ENCODE measurements at regions not wholly inside any gene's neighbourhood (a gene's known extent, or its start where the extent isn't known, plus 50 kb on each side); places are given as distances from the start of the nearest gene placed in this dataset.
A peak's percentile ranks its signal among the peaks of the same experiment; 100 is the strongest.

DNA sequence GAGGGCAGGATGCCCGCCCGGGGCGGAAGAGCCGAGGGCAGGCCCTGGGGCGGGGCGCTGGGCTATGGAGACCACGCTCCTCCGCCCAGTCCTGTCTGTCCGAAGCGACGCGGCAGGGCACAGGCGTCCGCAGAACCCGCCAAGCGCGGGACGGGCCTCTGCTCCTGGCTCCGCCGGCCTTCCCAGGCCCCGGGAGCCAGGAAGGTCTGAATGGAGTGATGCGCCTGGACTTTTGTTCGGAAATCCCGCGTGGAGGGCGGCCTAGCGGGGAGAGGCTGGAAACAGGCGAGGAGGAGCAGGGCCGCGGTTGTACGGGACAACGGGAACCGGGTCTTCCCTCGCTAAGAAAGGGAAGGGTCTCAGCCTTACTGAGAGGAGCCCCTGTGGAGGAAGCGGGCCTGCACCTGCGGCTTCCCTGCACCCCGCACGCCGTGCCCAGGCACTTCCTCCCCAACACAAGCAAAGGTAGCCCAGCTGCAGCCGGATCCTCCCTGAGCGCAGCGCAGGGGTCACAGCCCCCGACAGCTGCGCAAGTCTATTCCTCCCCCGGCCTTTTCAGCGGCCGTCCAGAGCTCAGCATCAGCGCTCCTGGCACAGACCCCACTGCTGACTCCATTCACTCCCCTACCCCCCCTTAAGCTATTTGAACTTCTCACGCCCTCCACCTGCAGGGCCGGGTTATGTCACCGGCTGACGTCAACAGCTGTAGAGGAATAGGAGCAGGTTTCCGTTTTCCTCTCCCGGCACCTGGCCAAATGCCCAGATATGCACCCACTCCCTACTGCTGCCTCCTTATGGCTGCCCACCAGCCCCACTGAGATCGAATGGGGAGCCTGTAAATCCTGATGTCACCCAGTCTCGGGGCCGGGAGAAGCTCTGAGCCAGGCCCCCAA lies 143.2 kb upstream of the RET start:
- Histone ChIP-seq H3K4me1 (ENCODE audit: control extremely low read depth in 1 of 4, control insufficient read depth in 4 of 4, insufficient read depth in 4 of 4, low read length in 3 of 4) (peaks cover 0 to 25% (median 19%) of the 10 kb centered on the region in 4 experiments), H3K27me3 (replicated peaks in 2 of 5; ENCODE audit: control insufficient read depth in 4 of 5, insufficient read depth in 5 of 5, low read length in 4 of 5) (peaks cover 0 to 20% (median 13%) of the 10 kb centered on the region in 5 experiments), H3K36me3 (ENCODE audit: control insufficient read depth in 4 of 4, insufficient read depth in 4 of 4, low read length in 3 of 4) (no peaks in the 10 kb centered on the region), H3K4me3 (ENCODE audit: control insufficient read depth in 1 of 7, extremely low read depth in 1 of 7, insufficient read depth in 4 of 7, low read depth in 2 of 7, low read length in 6 of 7) (peak overlapping the region in 6 of 7 experiments; percentile 25 to 73 (median 56)), H3K9me3 (ENCODE audit: control extremely low read depth in 1 of 5, control insufficient read depth in 4 of 5, insufficient read depth in 2 of 5, low read depth in 1 of 5, low read length in 4 of 5) (no peaks in the 10 kb centered on the region), H3K27ac (ENCODE audit: insufficient read depth in 1 of 2, low read depth in 1 of 2, low read length in 2 of 2, poor library complexity in 1 of 2, severe bottlenecking in 2 of 2) (no peak overlapping the region)
- DNase-seq = peak; percentile 94 to 95 (median 94)
- WGBS (ENCODE audit: insufficient coverage) = 4% methylated on average over 46 of the region's 57 CpGs
- ChIA-PET CTCF (interaction anchor here (0.7 to 1.6 kb wide), 4 partner anchors 14 to 169 kb away, joined by 3 to 5 read pairs (median 3); no protein-coding TSS in a partner anchor), POLR2A (no interaction called here)

DNA sequence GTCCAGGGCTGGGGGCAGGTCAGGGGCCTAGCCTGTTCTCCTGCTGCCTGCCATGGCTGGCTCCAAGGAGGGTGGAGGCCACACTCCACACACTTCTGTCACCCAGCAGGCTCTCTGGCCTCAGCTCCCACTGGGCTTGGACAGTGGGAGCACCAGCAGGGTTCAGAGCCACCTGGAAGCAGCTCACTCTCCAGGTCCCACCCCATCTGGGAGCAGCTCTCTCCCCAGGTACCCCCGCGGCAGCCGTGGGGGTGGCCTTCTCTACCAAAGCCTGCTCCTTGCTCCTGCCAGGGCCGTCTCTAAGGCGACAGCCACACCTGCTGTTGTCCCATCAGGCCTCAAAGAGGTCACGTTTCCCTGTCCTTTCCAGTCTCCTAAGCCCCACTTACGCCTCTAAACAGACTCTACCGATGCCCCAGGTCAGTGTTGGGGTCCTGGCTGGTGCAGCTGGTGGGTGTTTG lies 142.5 kb upstream of the RET start:
- ChIA-PET CTCF (interaction anchor here (0.7 to 1.6 kb wide), 4 partner anchors 14 to 168 kb away, joined by 3 to 5 read pairs (median 3); no protein-coding TSS in a partner anchor), POLR2A (no interaction called here)
- Histone ChIP-seq H3K4me1 (ENCODE audit: control extremely low read depth in 1 of 4, control insufficient read depth in 4 of 4, insufficient read depth in 4 of 4, low read length in 3 of 4) (peaks cover 0 to 25% (median 19%) of the 10 kb centered on the region in 4 experiments), H3K36me3 (ENCODE audit: control insufficient read depth in 4 of 4, insufficient read depth in 4 of 4, low read length in 3 of 4) (no peaks in the 10 kb centered on the region), H3K27me3 (replicated peaks in 2 of 5; ENCODE audit: control insufficient read depth in 4 of 5, insufficient read depth in 5 of 5, low read length in 4 of 5) (peaks cover 0 to 20% (median 13%) of the 10 kb centered on the region in 5 experiments), H3K4me3 (ENCODE audit: control insufficient read depth in 1 of 7, extremely low read depth in 1 of 7, insufficient read depth in 4 of 7, low read depth in 2 of 7, low read length in 6 of 7) (no peak overlapping the region), H3K27ac (ENCODE audit: insufficient read depth in 1 of 2, low read depth in 1 of 2, low read length in 2 of 2, poor library complexity in 1 of 2, severe bottlenecking in 2 of 2) (no peak overlapping the region), H3K9me3 (ENCODE audit: control extremely low read depth in 1 of 5, control insufficient read depth in 4 of 5, insufficient read depth in 2 of 5, low read depth in 1 of 5, low read length in 4 of 5) (no peaks in the 10 kb centered on the region)
- 95% methylated on average over 8 of the region's 8 CpGs for WGBS (ENCODE audit: insufficient coverage)
- DNase-seq = no peak

DNA sequence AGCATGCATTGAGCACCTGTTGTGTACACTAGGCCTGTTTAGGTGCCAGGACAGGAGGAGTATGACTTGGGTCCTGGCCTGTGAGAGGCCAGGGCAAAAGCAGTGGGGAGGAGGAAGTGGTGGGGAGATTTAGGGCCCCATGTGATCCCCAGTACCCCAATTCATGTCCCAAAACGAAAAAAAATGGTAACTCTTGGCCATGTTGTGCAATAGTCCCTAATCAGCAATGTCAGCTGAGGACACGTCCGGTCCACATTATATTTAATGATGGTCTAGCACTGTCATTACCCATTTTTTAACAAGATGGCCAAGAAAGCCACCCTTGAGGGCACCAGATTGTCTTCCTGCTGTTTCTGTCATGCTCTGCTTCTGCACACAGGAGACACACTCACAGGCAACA lies 142.0 kb upstream of the RET start:
- Histone ChIP-seq H3K9me3 (ENCODE audit: control extremely low read depth in 1 of 5, control insufficient read depth in 4 of 5, insufficient read depth in 2 of 5, low read depth in 1 of 5, low read length in 4 of 5) (no peaks in the 10 kb centered on the region), H3K27ac (ENCODE audit: insufficient read depth in 1 of 2, low read depth in 1 of 2, low read length in 2 of 2, poor library complexity in 1 of 2, severe bottlenecking in 2 of 2) (no peak overlapping the region), H3K4me3 (ENCODE audit: control insufficient read depth in 1 of 7, extremely low read depth in 1 of 7, insufficient read depth in 4 of 7, low read depth in 2 of 7, low read length in 6 of 7) (no peak overlapping the region), H3K36me3 (ENCODE audit: control insufficient read depth in 4 of 4, insufficient read depth in 4 of 4, low read length in 3 of 4) (no peaks in the 10 kb centered on the region), H3K27me3 (replicated peaks in 2 of 5; ENCODE audit: control insufficient read depth in 4 of 5, insufficient read depth in 5 of 5, low read length in 4 of 5) (peaks cover 0 to 20% (median 13%) of the 10 kb centered on the region in 5 experiments), H3K4me1 (ENCODE audit: control extremely low read depth in 1 of 4, control insufficient read depth in 4 of 4, insufficient read depth in 4 of 4, low read length in 3 of 4) (peaks cover 0 to 25% (median 19%) of the 10 kb centered on the region in 4 experiments)
- 92% methylated on average over 3 of the region's 3 CpGs for WGBS (ENCODE audit: insufficient coverage)
- POLR2A ChIA-PET = no interaction called here
- peak in 1 of 3 donors; percentile 24 for DNase-seq
- CTCF ChIA-PET = interaction anchor here (1.2 to 1.6 kb wide), 2 partner anchors 13 to 168 kb away, joined by 3 to 5 read pairs; no protein-coding TSS in a partner anchor

DNA sequence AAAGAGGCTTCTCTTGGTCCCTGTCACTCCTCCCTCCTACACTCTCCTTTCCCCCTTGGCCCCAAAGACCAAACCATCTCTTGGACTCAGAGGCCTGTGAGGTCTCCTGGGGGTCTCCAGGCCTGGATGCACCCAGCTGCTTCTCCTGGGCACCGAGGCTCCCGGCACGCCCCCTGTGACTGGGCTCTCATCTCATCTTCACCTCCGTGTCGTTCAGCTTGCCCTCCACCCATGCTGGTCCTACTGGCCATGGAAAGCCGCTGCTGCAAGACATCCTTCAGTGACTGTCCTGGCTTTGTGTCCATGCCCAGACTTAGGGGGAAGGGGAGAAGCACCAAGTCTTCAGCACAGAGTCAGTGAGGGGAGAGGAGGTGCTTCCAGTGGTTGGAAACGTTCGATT lies 141.4 kb upstream of the RET start:
- no peak for DNase-seq
- CTCF ChIA-PET = interaction anchor here (1.5 kb wide), 1 partner anchor 65 kb away, joined by 3 read pairs; no protein-coding TSS in a partner anchor
- Histone ChIP-seq H3K27me3 (replicated peaks in 2 of 5; ENCODE audit: control insufficient read depth in 4 of 5, insufficient read depth in 5 of 5, low read length in 4 of 5) (peaks cover 0 to 20% (median 13%) of the 10 kb centered on the region in 5 experiments), H3K4me3 (ENCODE audit: control insufficient read depth in 1 of 7, extremely low read depth in 1 of 7, insufficient read depth in 4 of 7, low read depth in 2 of 7, low read length in 6 of 7) (no peak overlapping the region), H3K27ac (ENCODE audit: insufficient read depth in 1 of 2, low read depth in 1 of 2, low read length in 2 of 2, poor library complexity in 1 of 2, severe bottlenecking in 2 of 2) (no peak overlapping the region), H3K4me1 (ENCODE audit: control extremely low read depth in 1 of 4, control insufficient read depth in 4 of 4, insufficient read depth in 4 of 4, low read length in 3 of 4) (peaks cover 0 to 27% (median 20%) of the 10 kb centered on the region in 4 experiments), H3K9me3 (ENCODE audit: control extremely low read depth in 1 of 5, control insufficient read depth in 4 of 5, insufficient read depth in 2 of 5, low read depth in 1 of 5, low read length in 4 of 5) (no peaks in the 10 kb centered on the region), H3K36me3 (ENCODE audit: control insufficient read depth in 4 of 4, insufficient read depth in 4 of 4, low read length in 3 of 4) (no peaks in the 10 kb centered on the region)
- POLR2A ChIA-PET = no interaction called here
- 86% methylated on average over 8 of the region's 8 CpGs for WGBS (ENCODE audit: insufficient coverage)

DNA sequence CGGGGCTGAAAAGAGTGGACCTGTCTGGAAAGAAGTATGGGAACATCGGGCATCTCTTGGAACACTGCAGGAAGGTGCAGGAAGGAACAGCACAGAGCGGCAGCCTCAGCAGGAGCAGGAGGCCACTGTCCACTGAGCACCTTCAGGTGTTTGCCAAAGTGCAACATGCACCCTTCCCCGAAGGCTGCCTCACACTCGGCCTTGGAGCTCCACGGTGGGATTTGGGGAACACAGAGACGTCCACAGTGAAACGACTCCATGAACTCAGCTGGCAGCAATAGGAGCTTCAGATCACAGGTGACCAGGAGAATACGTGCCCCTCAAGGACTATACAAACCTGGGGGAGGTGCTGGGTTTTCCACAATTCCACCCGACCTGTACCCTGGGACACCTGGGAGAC lies 140.3 kb upstream of the RET start:
- peaks cover 0 to 34% (median 26%) of the 10 kb centered on the region in 4 experiments for H3K4me1 ChIP-seq (ENCODE audit: control extremely low read depth in 1 of 4, control insufficient read depth in 4 of 4, insufficient read depth in 4 of 4, low read length in 3 of 4)
- ChIA-PET POLR2A (no interaction called here), CTCF (interaction anchor here (1.5 kb wide), 1 partner anchor 66 kb away, joined by 3 read pairs; no protein-coding TSS in a partner anchor)
- H3K27ac ChIP-seq (ENCODE audit: insufficient read depth in 1 of 2, low read depth in 1 of 2, low read length in 2 of 2, poor library complexity in 1 of 2, severe bottlenecking in 2 of 2) = no peak overlapping the region
- WGBS (ENCODE audit: insufficient coverage) = 95% methylated on average over 10 of the region's 10 CpGs
- H3K9me3 ChIP-seq (ENCODE audit: control extremely low read depth in 1 of 5, control insufficient read depth in 4 of 5, insufficient read depth in 2 of 5, low read depth in 1 of 5, low read length in 4 of 5) = no peaks in the 10 kb centered on the region
- peaks cover 0 to 18% (median 9%) of the 10 kb centered on the region in 5 experiments for H3K27me3 ChIP-seq (replicated peaks in 2 of 5; ENCODE audit: control insufficient read depth in 4 of 5, insufficient read depth in 5 of 5, low read length in 4 of 5)
- no peaks in the 10 kb centered on the region for H3K36me3 ChIP-seq (ENCODE audit: control insufficient read depth in 4 of 4, insufficient read depth in 4 of 4, low read length in 3 of 4)
- no peak overlapping the region for H3K4me3 ChIP-seq (ENCODE audit: control insufficient read depth in 1 of 7, extremely low read depth in 1 of 7, insufficient read depth in 4 of 7, low read depth in 2 of 7, low read length in 6 of 7)
- DNase-seq = no peak

DNA sequence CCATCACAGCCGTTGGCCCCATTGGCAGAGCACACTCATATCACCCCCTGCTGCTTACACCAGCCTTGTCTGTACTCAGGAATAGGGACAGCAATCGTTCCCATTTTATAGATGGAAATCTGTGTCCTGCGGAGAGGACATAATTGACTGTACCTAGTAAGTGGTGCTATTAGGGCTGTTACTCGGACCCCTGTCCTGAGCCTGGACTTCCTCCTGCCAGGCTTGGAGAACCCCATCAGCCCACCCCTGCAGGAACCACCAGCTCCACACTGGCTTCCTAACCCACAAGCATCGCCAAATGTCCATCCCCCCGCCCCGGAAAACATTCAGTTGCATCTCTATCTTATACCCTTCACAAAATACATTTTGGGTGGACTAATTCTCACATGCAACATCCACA lies 139.8 kb upstream of the RET start:
- 96% methylated on average over 4 of the region's 7 CpGs for WGBS (ENCODE audit: insufficient coverage)
- H3K9me3 ChIP-seq (ENCODE audit: control extremely low read depth in 1 of 5, control insufficient read depth in 4 of 5, insufficient read depth in 2 of 5, low read depth in 1 of 5, low read length in 4 of 5) = no peaks in the 10 kb centered on the region
- H3K27me3 ChIP-seq (replicated peaks in 2 of 5; ENCODE audit: control insufficient read depth in 4 of 5, insufficient read depth in 5 of 5, low read length in 4 of 5) = peaks cover 0 to 14% (median 7%) of the 10 kb centered on the region in 5 experiments
- ChIA-PET POLR2A (no interaction called here), CTCF (no interaction called here)
- no peak for DNase-seq
- H3K4me3 ChIP-seq (ENCODE audit: control insufficient read depth in 1 of 7, extremely low read depth in 1 of 7, insufficient read depth in 4 of 7, low read depth in 2 of 7, low read length in 6 of 7) = no peak overlapping the region
- no peaks in the 10 kb centered on the region for H3K36me3 ChIP-seq (ENCODE audit: control insufficient read depth in 4 of 4, insufficient read depth in 4 of 4, low read length in 3 of 4)
- peaks cover 0 to 33% (median 26%) of the 10 kb centered on the region in 4 experiments for H3K4me1 ChIP-seq (ENCODE audit: control extremely low read depth in 1 of 4, control insufficient read depth in 4 of 4, insufficient read depth in 4 of 4, low read length in 3 of 4)
- no peak overlapping the region for H3K27ac ChIP-seq (ENCODE audit: insufficient read depth in 1 of 2, low read depth in 1 of 2, low read length in 2 of 2, poor library complexity in 1 of 2, severe bottlenecking in 2 of 2)
